A172 (cell line): ENCODE measurements at regions not wholly inside any gene's neighbourhood (a gene's known extent, or its start where the extent isn't known, plus 50 kb on each side); places are given as distances from the start of the nearest gene placed in this dataset.
"Not testable (repeated sequence)": the region's sequence is repeated elsewhere in the genome, so short reads cannot be mapped to it uniquely, and the experiment has no call there.

ENCODE experiments used
- DNase-seq: peaks from one replicate; pipeline ENCODE4 v3.0.0-alpha.2; 2015; ENCODE audit warnings: low spot score

GRCh38 chr3:55158345-55158744 is 230.5 kb upstream of the LRTM1 start:
- no peak for DNase-seq

GRCh38 chr3:55157731-55158130 is 229.9 kb upstream of the LRTM1 start:
- peak; percentile 61 for DNase-seq

GRCh38 chr3:55156851-55157650 is 229.2 kb upstream of the LRTM1 start:
- DNase-seq = no peak

- no peak for DNase-seq
These were observed 220.2 kb upstream of the LRTM1 start for GRCh38 chr3:55147856-55148720.

- no peak for DNase-seq
These were observed 219.5 kb upstream of the LRTM1 start for GRCh38 chr3:55147406-55147805.

- DNase-seq = no peak
These were observed 218.4 kb upstream of the LRTM1 start for GRCh38 chr3:55146216-55146615.

GRCh38 chr3:55144015-55144673 is 216.3 kb upstream of the LRTM1 start:
- DNase-seq = no peak

- DNase-seq = no peak
These were observed 215.5 kb upstream of the LRTM1 start for GRCh38 chr3:55143336-55143735.

- DNase-seq = not testable (repeated sequence)
These were observed 208.4 kb upstream of the LRTM1 start for GRCh38 chr3:55136291-55136690.

GRCh38 chr3:55128225-55128823 is 200.5 kb upstream of the LRTM1 start:
- peak; percentile 49 for DNase-seq

GRCh38 chr3:55127565-55127964 is 199.7 kb upstream of the LRTM1 start:
- no peak for DNase-seq

- DNase-seq = no peak
These were observed 196.5 kb upstream of the LRTM1 start for GRCh38 chr3:55124371-55124770.
